ENCODE measurements at regions not wholly inside any gene's neighbourhood (a gene's known extent, or its start where the extent isn't known, plus 50 kb on each side); places are given as distances from the start of the nearest gene placed in this dataset.

- TF ChIP-seq, protein P1, sequence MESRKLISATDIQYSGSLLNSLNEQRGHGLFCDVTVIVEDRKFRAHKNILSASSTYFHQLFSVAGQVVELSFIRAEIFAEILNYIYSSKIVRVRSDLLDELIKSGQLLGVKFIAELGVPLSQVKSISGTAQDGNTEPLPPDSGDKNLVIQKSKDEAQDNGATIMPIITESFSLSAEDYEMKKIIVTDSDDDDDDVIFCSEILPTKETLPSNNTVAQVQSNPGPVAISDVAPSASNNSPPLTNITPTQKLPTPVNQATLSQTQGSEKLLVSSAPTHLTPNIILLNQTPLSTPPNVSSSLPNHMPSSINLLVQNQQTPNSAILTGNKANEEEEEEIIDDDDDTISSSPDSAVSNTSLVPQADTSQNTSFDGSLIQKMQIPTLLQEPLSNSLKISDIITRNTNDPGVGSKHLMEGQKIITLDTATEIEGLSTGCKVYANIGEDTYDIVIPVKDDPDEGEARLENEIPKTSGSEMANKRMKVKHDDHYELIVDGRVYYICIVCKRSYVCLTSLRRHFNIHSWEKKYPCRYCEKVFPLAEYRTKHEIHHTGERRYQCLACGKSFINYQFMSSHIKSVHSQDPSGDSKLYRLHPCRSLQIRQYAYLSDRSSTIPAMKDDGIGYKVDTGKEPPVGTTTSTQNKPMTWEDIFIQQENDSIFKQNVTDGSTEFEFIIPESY (IDR thresholded peaks at IDR 0.05), result no peak
- TF ChIP-seq SP1 (IDR thresholded peaks at IDR 0.05; ENCODE audit: low read depth, low read length) (no peak), ZBED1 (IDR thresholded peaks at IDR 0.05; ENCODE audit: borderline replicate concordance) (no peak)
- TF ChIP-seq, protein P2, sequence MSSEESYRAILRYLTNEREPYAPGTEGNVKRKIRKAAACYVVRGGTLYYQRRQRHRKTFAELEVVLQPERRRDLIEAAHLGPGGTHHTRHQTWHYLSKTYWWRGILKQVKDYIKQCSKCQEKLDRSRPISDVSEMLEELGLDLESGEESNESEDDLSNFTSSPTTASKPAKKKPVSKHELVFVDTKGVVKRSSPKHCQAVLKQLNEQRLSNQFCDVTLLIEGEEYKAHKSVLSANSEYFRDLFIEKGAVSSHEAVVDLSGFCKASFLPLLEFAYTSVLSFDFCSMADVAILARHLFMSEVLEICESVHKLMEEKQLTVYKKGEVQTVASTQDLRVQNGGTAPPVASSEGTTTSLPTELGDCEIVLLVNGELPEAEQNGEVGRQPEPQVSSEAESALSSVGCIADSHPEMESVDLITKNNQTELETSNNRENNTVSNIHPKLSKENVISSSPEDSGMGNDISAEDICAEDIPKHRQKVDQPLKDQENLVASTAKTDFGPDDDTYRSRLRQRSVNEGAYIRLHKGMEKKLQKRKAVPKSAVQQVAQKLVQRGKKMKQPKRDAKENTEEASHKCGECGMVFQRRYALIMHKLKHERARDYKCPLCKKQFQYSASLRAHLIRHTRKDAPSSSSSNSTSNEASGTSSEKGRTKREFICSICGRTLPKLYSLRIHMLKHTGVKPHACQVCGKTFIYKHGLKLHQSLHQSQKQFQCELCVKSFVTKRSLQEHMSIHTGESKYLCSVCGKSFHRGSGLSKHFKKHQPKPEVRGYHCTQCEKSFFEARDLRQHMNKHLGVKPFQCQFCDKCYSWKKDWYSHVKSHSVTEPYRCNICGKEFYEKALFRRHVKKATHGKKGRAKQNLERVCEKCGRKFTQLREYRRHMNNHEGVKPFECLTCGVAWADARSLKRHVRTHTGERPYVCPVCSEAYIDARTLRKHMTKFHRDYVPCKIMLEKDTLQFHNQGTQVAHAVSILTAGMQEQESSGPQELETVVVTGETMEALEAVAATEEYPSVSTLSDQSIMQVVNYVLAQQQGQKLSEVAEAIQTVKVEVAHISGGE (CRISPR knock-in tag; IDR thresholded peaks at IDR 0.05), result no peak
Measured at GRCh38 chr5:8961956-8962355, 583.9 kb downstream of the SEMA5A start (continued).

- no peaks in the 10 kb centered on the region for H3K4me1 ChIP-seq (ENCODE audit: control insufficient read depth, insufficient read depth, low read length)
- WGBS (ENCODE audit: insufficient coverage, insufficient replicate concordance, low lambda C conversion rate, missing lambda C conversion rate), result 30% methylated on average over 5 of the region's 5 CpGs
- no peak overlapping the region for H3K27ac ChIP-seq (ENCODE audit: control insufficient read depth, insufficient read depth)
- ChIA-PET SMC1A (ENCODE audit: uncharacterized antibody, unreplicated experiment) (interaction anchor here (1.3 to 2.0 kb wide), 2 partner anchors 9 to 76 kb away, joined by 3 to 6 read pairs; no protein-coding TSS in a partner anchor), POLR2A (interaction anchor here (1.6 kb wide), 1 partner anchor 9 kb away, joined by 3 read pairs; no protein-coding TSS in a partner anchor), CTCF (interaction anchor here (2.7 kb wide), 1 partner anchor 10 kb away, joined by 13 read pairs; no protein-coding TSS in a partner anchor), RAD21 (ENCODE audit: unreplicated experiment) (no interaction called here)
- no peaks in the 10 kb centered on the region for H3K79me2 ChIP-seq (ENCODE audit: control insufficient read depth, insufficient read depth, low read length)
- TF ChIP-seq, protein P3, sequence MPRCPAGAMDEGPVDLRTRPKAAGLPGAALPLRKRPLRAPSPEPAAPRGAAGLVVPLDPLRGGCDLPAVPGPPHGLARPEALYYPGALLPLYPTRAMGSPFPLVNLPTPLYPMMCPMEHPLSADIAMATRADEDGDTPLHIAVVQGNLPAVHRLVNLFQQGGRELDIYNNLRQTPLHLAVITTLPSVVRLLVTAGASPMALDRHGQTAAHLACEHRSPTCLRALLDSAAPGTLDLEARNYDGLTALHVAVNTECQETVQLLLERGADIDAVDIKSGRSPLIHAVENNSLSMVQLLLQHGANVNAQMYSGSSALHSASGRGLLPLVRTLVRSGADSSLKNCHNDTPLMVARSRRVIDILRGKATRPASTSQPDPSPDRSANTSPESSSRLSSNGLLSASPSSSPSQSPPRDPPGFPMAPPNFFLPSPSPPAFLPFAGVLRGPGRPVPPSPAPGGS (IDR thresholded peaks at IDR 0.05; ENCODE audit: borderline replicate concordance, insufficient read depth, low read depth, low read length, poor library complexity, severe bottlenecking), result no peak
- TF ChIP-seq TAF1 (IDR thresholded peaks at IDR 0.05; ENCODE audit: borderline replicate concordance, low read depth, low read length), result no peak
- TF ChIP-seq YBX1 (IDR thresholded peaks at IDR 0.05), result no peak
- no peak for TF ChIP-seq SMARCA5 (IDR thresholded peaks at IDR 0.05)
- TF ChIP-seq, protein P2 (CRISPR knock-in tag; IDR thresholded peaks at IDR 0.05), result no peak
- TF ChIP-seq SREBF2 (IDR thresholded peaks at IDR 0.05; ENCODE audit: low read length), result no peak
- TF ChIP-seq MTA3 (IDR thresholded peaks at IDR 0.05; ENCODE audit: borderline replicate concordance, low read length), result no peak
- TF ChIP-seq RAD21 (IDR thresholded peaks at IDR 0.05; ENCODE audit: insufficient read depth, low read depth, low read length), result no peak
- TF ChIP-seq ZSCAN29 (IDR thresholded peaks at IDR 0.05), result no peak
- TF ChIP-seq ZNF24 (IDR thresholded peaks at IDR 0.05), result no peak
- TF ChIP-seq SMAD1 (IDR thresholded peaks at IDR 0.05; ENCODE audit: low read depth, partially characterized antibody), result no peak
- no peak for TF ChIP-seq SP1 (IDR thresholded peaks at IDR 0.05; ENCODE audit: low read depth, low read length)
- no peaks in the 10 kb centered on the region for H3K36me3 ChIP-seq (ENCODE audit: control insufficient read depth in 2 of 2, insufficient read depth in 2 of 2, low read length in 1 of 2)
- no peaks in the 10 kb centered on the region for H4K20me1 ChIP-seq (ENCODE audit: control insufficient read depth, insufficient read depth)
- H3K4me2 ChIP-seq (ENCODE audit: control insufficient read depth, insufficient read depth), result no peak overlapping the region
- H3K4me3 ChIP-seq, result no peak overlapping the region
- intact Hi-C loops (cut with micrococcal nuclease; ENCODE audit: unreplicated experiment), result no loop called here
- in situ Hi-C loops (cut with MboI), result no loop called here
- DNase-seq (ENCODE audit: low read depth, low spot score), result no peak
- FAIRE-seq, result no peak
- no peak; the same call in 2 of the 3 replicates for ATAC-seq
- H3K27me3 ChIP-seq (replicated peaks in 1 of 2; ENCODE audit: control insufficient read depth in 2 of 2, insufficient read depth in 2 of 2, low read length in 1 of 2), result no peaks in the 10 kb centered on the region
- no peak overlapping the region for H2AFZ ChIP-seq (ENCODE audit: control insufficient read depth, low read depth, low read length)
- BruUV-seq (replicated peaks), result no TSS peak
- H3K9ac ChIP-seq (ENCODE audit: control insufficient read depth, insufficient read depth, low read length), result no peak overlapping the region
- no peaks in the 10 kb centered on the region for H3K9me3 ChIP-seq (replicated peaks; ENCODE audit: control insufficient read depth, insufficient read depth, low read length)
Measured at GRCh38 chr5:8981016-8981415, 564.9 kb downstream of the SEMA5A start.

Measured in GM12878 (cell line).